H9 (cell line): ENCODE measurements at regions not wholly inside any gene's neighbourhood (a gene's known extent, or its start where the extent isn't known, plus 50 kb on each side); places are given as distances from the start of the nearest gene placed in this dataset.

ENCODE experiments used
- DNase-seq: peaks from one replicate; pipeline ENCODE4 v3.0.0-alpha.2; 2017
- H2AFZ ChIP-seq: one replicate; pipeline ENCODE4 v1.6.1; 2013; ENCODE audit warnings: mild to moderate bottlenecking, low read length, control low read depth, moderate library complexity
- H2AK5ac ChIP-seq: 2 replicates; pipeline ENCODE4 v1.6.1; 2013; ENCODE audit warnings: low read length, control low read depth, mixed read lengths; ENCODE audit not compliant: insufficient read length
- H2BK120ac ChIP-seq: one replicate; pipeline ENCODE4 v1.6.1; 2013; ENCODE audit warnings: low read depth, mild to moderate bottlenecking, low read length, control low read depth, inconsistent platforms; ENCODE audit not compliant: poor library complexity, severe bottlenecking
- H2BK12ac ChIP-seq: 2 replicates; pipeline ENCODE4 v1.6.1; 2013; ENCODE audit warnings: low read length, control low read depth, mixed read lengths, low read depth; ENCODE audit not compliant: insufficient read length
- H2BK15ac ChIP-seq: 2 replicates; pipeline ENCODE4 v1.6.1; 2013; ENCODE audit warnings: low read depth, low read length, control low read depth
- H2BK20ac ChIP-seq: one replicate; pipeline ENCODE4 v1.6.1; 2013; ENCODE audit warnings: low read depth, mild to moderate bottlenecking, low read length, control low read depth, inconsistent platforms; ENCODE audit not compliant: poor library complexity, severe bottlenecking
- H2BK5ac ChIP-seq: 2 replicates; pipeline ENCODE4 v1.6.1; 2013; ENCODE audit warnings: low read length, control low read depth, mixed read lengths; ENCODE audit not compliant: insufficient read length
- H3K14ac ChIP-seq: 2 replicates; pipeline ENCODE4 v1.6.1; 2013; ENCODE audit warnings: low read length, control low read depth; ENCODE audit not compliant: insufficient read depth
- H3K18ac ChIP-seq: 2 replicates; pipeline ENCODE4 v1.6.1; 2013; ENCODE audit warnings: low read depth, mild to moderate bottlenecking, mixed read lengths, low read length, control low read depth; ENCODE audit not compliant: insufficient read length
- H3K23ac ChIP-seq: 2 replicates; pipeline ENCODE4 v1.6.1; 2013; ENCODE audit warnings: low read length, control low read depth, mixed read lengths, low read depth; ENCODE audit not compliant: insufficient read length
- H3K23me2 ChIP-seq: 2 replicates; pipeline ENCODE4 v1.6.1; 2013; ENCODE audit warnings: low read depth, mild to moderate bottlenecking, mixed read lengths, low read length, control low read depth; ENCODE audit not compliant: insufficient read length, poor library complexity, severe bottlenecking
- H3K27ac ChIP-seq: 2 replicates; pipeline ENCODE4 v1.5.1; 2013; ENCODE audit warnings: low read length, control low read depth, mixed read lengths, low read depth; ENCODE audit not compliant: insufficient read length
- H3K27me3 ChIP-seq: 2 replicates; pipeline ENCODE4 v1.6.1; 2013; ENCODE audit warnings: low read length, control low read depth, inconsistent platforms; ENCODE audit not compliant: insufficient read depth
- H3K4ac ChIP-seq: 2 replicates; pipeline ENCODE4 v1.6.1; 2013; ENCODE audit warnings: low read depth, mild to moderate bottlenecking, control low read depth, inconsistent platforms, low read length, moderate library complexity
- H3K4me1 ChIP-seq: 2 replicates; pipeline ENCODE4 v1.6.1; 2013; ENCODE audit warnings: low read length, control low read depth, inconsistent platforms; ENCODE audit not compliant: insufficient read depth
- H3K4me2 ChIP-seq: 2 replicates; pipeline ENCODE4 v1.6.1; 2013; ENCODE audit warnings: low read length, control low read depth, mixed read lengths; ENCODE audit not compliant: insufficient read length, insufficient read depth
- H3K56ac ChIP-seq: 2 replicates; pipeline ENCODE4 v1.6.1; 2013; ENCODE audit warnings: low read depth, mild to moderate bottlenecking, mixed read lengths, low read length, control low read depth; ENCODE audit not compliant: insufficient read length
- H3K79me1 ChIP-seq: 2 replicates; pipeline ENCODE4 v1.6.1; 2013; ENCODE audit warnings: low read depth, mild to moderate bottlenecking, moderate library complexity, low read length, control low read depth, inconsistent platforms; ENCODE audit not compliant: insufficient read depth, poor library complexity, severe bottlenecking
- H3K79me2 ChIP-seq: 2 replicates; pipeline ENCODE4 v1.6.1; 2013; ENCODE audit warnings: low read length, control low read depth, inconsistent platforms; ENCODE audit not compliant: insufficient read depth
- H3K9ac ChIP-seq: 2 replicates; pipeline ENCODE4 v1.6.1; 2013; ENCODE audit warnings: low read length, control low read depth, mixed read lengths; ENCODE audit not compliant: insufficient read length; ENCODE audit errors: extremely low read depth
- H3K9me3 ChIP-seq: one replicate; pipeline ENCODE4 v1.6.1; 2013; ENCODE audit warnings: low read depth, low read length, inconsistent platforms; ENCODE audit not compliant: control insufficient read depth
- H3T11ph ChIP-seq: one replicate; pipeline ENCODE4 v1.6.1; 2013; ENCODE audit warnings: mild to moderate bottlenecking, low read length, control low read depth, inconsistent platforms
- H4K20me1 ChIP-seq: one replicate; pipeline ENCODE4 v1.6.1; 2013; ENCODE audit not compliant: control insufficient read depth, insufficient read length, insufficient read depth
- H4K5ac ChIP-seq: 2 replicates; pipeline ENCODE4 v1.6.1; 2013; ENCODE audit warnings: low read depth, mild to moderate bottlenecking, mixed read lengths, low read length, control low read depth; ENCODE audit not compliant: insufficient read length
- H4K8ac ChIP-seq: replicated peaks from 2 replicates; pipeline ENCODE4 v1.6.1; 2013; ENCODE audit warnings: low read length, control low read depth, mixed read lengths, low read depth; ENCODE audit not compliant: insufficient read length
- H4K91ac ChIP-seq: 2 replicates; pipeline ENCODE4 v1.6.1; 2013; ENCODE audit warnings: low read depth, mild to moderate bottlenecking, moderate library complexity, mixed read lengths, low read length, control low read depth; ENCODE audit not compliant: insufficient read length
- H3K27ac Mint-ChIP-seq, 3 experiments: 2 replicates in 2 of 3; 3 replicates in 1 of 3; pipeline ENCODE4 v1.8.0; 2020 to 2021; ENCODE audit warnings: mixed read lengths in 3 of 3, mild to moderate bottlenecking in 1 of 3, moderate library complexity in 1 of 3
- H3K27me3 Mint-ChIP-seq: 2 replicates; pipeline ENCODE4 v1.8.0; 2021; ENCODE audit warnings: low read depth, mild to moderate bottlenecking, moderate library complexity, mixed read lengths
- H3K36me3 Mint-ChIP-seq, 3 experiments: 2 replicates in 2 of 3; 3 replicates in 1 of 3; pipeline ENCODE4 v1.8.0; 2020 to 2021; ENCODE audit warnings: low read depth in 3 of 3, mixed read lengths in 3 of 3; ENCODE audit not compliant: insufficient read depth in 1 of 3
- H3K4me1 Mint-ChIP-seq, 2 experiments: 2 replicates each; pipeline ENCODE4 v1.8.0; 2020; ENCODE audit warnings: mixed read lengths in 2 of 2
- H3K4me3 Mint-ChIP-seq, 2 experiments: 2 replicates in 1 of 2; 3 replicates in 1 of 2; pipeline ENCODE4 v1.8.0; 2020 to 2021; ENCODE audit warnings: mild to moderate bottlenecking in 2 of 2, mixed read lengths in 2 of 2, moderate library complexity in 1 of 2
- H3K9me3 Mint-ChIP-seq, 2 experiments: 2 replicates in 1 of 2; 3 replicates in 1 of 2; pipeline ENCODE4 v1.8.0; 2020; ENCODE audit warnings: mild to moderate bottlenecking in 2 of 2, mixed read lengths in 2 of 2, moderate library complexity in 1 of 2
- WGBS: extraction: QIAGEN DNeasy Blood & Tissue Kit; methylation state at CpG from one replicate; pipeline ENCODE4 v1.1.7; 2013; ENCODE audit warnings: missing lambda C conversion rate, low lambda C conversion rate, mixed read lengths; ENCODE audit not compliant: insufficient read length; ENCODE audit errors: extremely low coverage; 5-methylcytosine and 5-hydroxymethylcytosine counted together
- TF ChIP-seq, protein P1 (sequence below): fragments of 200-600 bp; sonication (generic); conservative IDR thresholded peaks from 3 replicates; pipeline ENCODE4 v1.8.0; 2021; ENCODE audit warnings: antibody characterized with exemption, mild to moderate bottlenecking

DNA sequence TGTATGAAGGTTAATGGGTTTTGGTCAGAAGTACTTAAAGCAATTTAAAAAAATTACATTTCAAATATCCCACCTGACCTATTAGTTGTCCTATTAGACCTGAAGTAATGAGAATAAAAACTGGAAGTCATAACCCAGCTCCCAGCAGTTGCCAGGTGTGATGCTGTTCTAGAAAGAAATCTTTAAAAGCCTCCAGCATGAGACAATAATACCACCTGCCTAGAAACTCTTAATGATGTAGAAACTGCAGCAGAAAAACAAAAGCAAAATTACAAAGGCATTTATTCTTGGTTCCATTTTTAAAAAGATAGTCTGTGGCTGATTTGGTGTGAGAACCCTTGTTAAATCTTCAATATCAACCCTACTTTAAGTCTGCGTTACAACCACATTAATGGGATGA is 1137.7 kb upstream of the TENM3 start:
- Histone ChIP-seq H3K23me2 (no peaks in the 10 kb centered on the region), H2BK12ac (no peak overlapping the region), H2BK20ac (no peak overlapping the region), H3K9me3 (no peaks in the 10 kb centered on the region), H3K14ac (no peak overlapping the region), H3K18ac (no peak overlapping the region), H3K79me1 (no peaks in the 10 kb centered on the region), H2AFZ (no peak overlapping the region), H3K23ac (no peak overlapping the region), H4K5ac (no peak overlapping the region), H3K56ac (no peak overlapping the region), H2BK5ac (no peak overlapping the region), H2BK15ac (no peak overlapping the region), H3K4me2 (no peak overlapping the region), H3K79me2 (no peaks in the 10 kb centered on the region), H3K27ac (no peak overlapping the region), H4K91ac (no peak overlapping the region), H2AK5ac (no peak overlapping the region), H2BK120ac (no peak overlapping the region), H3T11ph (no peak overlapping the region), H3K27me3 (no peaks in the 10 kb centered on the region), H4K20me1 (no peaks in the 10 kb centered on the region), H3K4me1 (no peaks in the 10 kb centered on the region), H3K9ac (no peak overlapping the region), H3K4ac (no peak overlapping the region), H4K8ac (no peak overlapping the region)
- no peaks in the 10 kb centered on the region for H3K36me3 Mint-ChIP-seq
- H3K9me3 Mint-ChIP-seq = no peaks in the 10 kb centered on the region
- TF ChIP-seq, protein P1, sequence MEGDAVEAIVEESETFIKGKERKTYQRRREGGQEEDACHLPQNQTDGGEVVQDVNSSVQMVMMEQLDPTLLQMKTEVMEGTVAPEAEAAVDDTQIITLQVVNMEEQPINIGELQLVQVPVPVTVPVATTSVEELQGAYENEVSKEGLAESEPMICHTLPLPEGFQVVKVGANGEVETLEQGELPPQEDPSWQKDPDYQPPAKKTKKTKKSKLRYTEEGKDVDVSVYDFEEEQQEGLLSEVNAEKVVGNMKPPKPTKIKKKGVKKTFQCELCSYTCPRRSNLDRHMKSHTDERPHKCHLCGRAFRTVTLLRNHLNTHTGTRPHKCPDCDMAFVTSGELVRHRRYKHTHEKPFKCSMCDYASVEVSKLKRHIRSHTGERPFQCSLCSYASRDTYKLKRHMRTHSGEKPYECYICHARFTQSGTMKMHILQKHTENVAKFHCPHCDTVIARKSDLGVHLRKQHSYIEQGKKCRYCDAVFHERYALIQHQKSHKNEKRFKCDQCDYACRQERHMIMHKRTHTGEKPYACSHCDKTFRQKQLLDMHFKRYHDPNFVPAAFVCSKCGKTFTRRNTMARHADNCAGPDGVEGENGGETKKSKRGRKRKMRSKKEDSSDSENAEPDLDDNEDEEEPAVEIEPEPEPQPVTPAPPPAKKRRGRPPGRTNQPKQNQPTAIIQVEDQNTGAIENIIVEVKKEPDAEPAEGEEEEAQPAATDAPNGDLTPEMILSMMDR = no peak
- WGBS = no CpG with 5 or more reads among the region's 1 CpG
- DNase-seq = no peak
- H3K4me3 Mint-ChIP-seq = no peak overlapping the region
- no peaks in the 10 kb centered on the region for H3K27me3 Mint-ChIP-seq
- H3K4me1 Mint-ChIP-seq = peaks cover 11 to 22% of the 10 kb centered on the region in 2 experiments
- no peak overlapping the region for H3K27ac Mint-ChIP-seq
